ENCODE measurements at regions not wholly inside any gene's neighbourhood (a gene's known extent, or its start where the extent isn't known, plus 50 kb on each side); places are given as distances from the start of the nearest gene placed in this dataset.
"Not testable (repeated sequence)": the region's sequence is repeated elsewhere in the genome, so short reads cannot be mapped to it uniquely, and the experiment has no call there.

GRCh38 chr5:10880934-10881333 lies 119.9 kb upstream of the DAP start:
- no peak for DNase-seq (ENCODE audit: low read depth)
- in situ Hi-C loops (cut with HindIII; ENCODE audit: low sequenced_read_pairs), result no loop called here
- no peak overlapping the region for H3K4me3 ChIP-seq (ENCODE audit: low read depth, low read length)
- TF ChIP-seq CTCF (IDR thresholded peaks at IDR 0.05; ENCODE audit: low read depth, low read length, missing control alignments), result no peak

GRCh38 chr5:10876996-10877395 lies 116.0 kb upstream of the DAP start:
- DNase-seq (ENCODE audit: low read depth); in situ Hi-C loops (cut with HindIII; ENCODE audit: low sequenced_read_pairs); H3K4me3 ChIP-seq (ENCODE audit: low read depth, low read length): not testable (repeated sequence)

- TF ChIP-seq CTCF (IDR thresholded peaks at IDR 0.05; ENCODE audit: low read depth, low read length, missing control alignments), result no peak
- in situ Hi-C loops (cut with HindIII; ENCODE audit: low sequenced_read_pairs), result no loop called here
- DNase-seq (ENCODE audit: low read depth), result no peak
- no peak overlapping the region for H3K4me3 ChIP-seq (ENCODE audit: low read depth, low read length)
Measured at GRCh38 chr5:10876006-10876744, 115.1 kb upstream of the DAP start.

- no peak for DNase-seq (ENCODE audit: low read depth)
- in situ Hi-C loops (cut with HindIII; ENCODE audit: low sequenced_read_pairs), result no loop called here
- no peak overlapping the region for H3K4me3 ChIP-seq (ENCODE audit: low read depth, low read length)
- no peak for TF ChIP-seq CTCF (IDR thresholded peaks at IDR 0.05; ENCODE audit: low read depth, low read length, missing control alignments)
Measured at GRCh38 chr5:10875201-10875768, 114.3 kb upstream of the DAP start.

- H3K4me3 ChIP-seq (ENCODE audit: low read depth, low read length), result no peak overlapping the region
- in situ Hi-C loops (cut with HindIII; ENCODE audit: low sequenced_read_pairs), result loop anchor here (25.0 kb wide), 2 partner anchors 313 to 412 kb away; no protein-coding TSS in a partner anchor
- no peak for TF ChIP-seq CTCF (IDR thresholded peaks at IDR 0.05; ENCODE audit: low read depth, low read length, missing control alignments)
Measured at GRCh38 chr5:10874541-10874940, 113.5 kb upstream of the DAP start.

GRCh38 chr5:10870791-10871190 lies 109.8 kb upstream of the DAP start:
- H3K4me3 ChIP-seq (ENCODE audit: low read depth, low read length), result no peak overlapping the region
- DNase-seq (ENCODE audit: low read depth), result no peak
- no peak for TF ChIP-seq CTCF (IDR thresholded peaks at IDR 0.05; ENCODE audit: low read depth, low read length, missing control alignments)
- in situ Hi-C loops (cut with HindIII; ENCODE audit: low sequenced_read_pairs), result loop anchor here (25.0 kb wide), 2 partner anchors 317 to 408 kb away; no protein-coding TSS in a partner anchor

More at GRCh38 chr5:10874541-10874940, 113.5 kb upstream of the DAP start:
- DNase-seq (ENCODE audit: low read depth), result no peak

GRCh38 chr5:10868956-10869355 lies 107.9 kb upstream of the DAP start:
- TF ChIP-seq CTCF (IDR thresholded peaks at IDR 0.05; ENCODE audit: low read depth, low read length, missing control alignments), result no peak
- DNase-seq (ENCODE audit: low read depth), result no peak
- H3K4me3 ChIP-seq (ENCODE audit: low read depth, low read length), result no peak overlapping the region
- in situ Hi-C loops (cut with HindIII; ENCODE audit: low sequenced_read_pairs), result loop anchor here (25.0 kb wide), 2 partner anchors 318 to 407 kb away; no protein-coding TSS in a partner anchor

All from astrocyte of the cerebellum (primary cell).